GM12801 (cell line): ENCODE measurements at regions not wholly inside any gene's neighbourhood (a gene's known extent, or its start where the extent isn't known, plus 50 kb on each side); places are given as distances from the start of the nearest gene placed in this dataset.

Experiments used
- CTCF ChIP-seq: IDR thresholded peaks from one replicate; pipeline ENCODE4 v1.5.1; 2011; ENCODE audit warnings: control low read depth; ENCODE audit not compliant: insufficient read length; ENCODE audit errors: extremely low read depth

- TF ChIP-seq CTCF, result no peak
Measured at GRCh38 chr6:18603361-18603760, 216.2 kb downstream of the RNF144B start.

- no peak for TF ChIP-seq CTCF
Measured at GRCh38 chr6:18605841-18606240, 218.7 kb downstream of the RNF144B start.

DNA sequence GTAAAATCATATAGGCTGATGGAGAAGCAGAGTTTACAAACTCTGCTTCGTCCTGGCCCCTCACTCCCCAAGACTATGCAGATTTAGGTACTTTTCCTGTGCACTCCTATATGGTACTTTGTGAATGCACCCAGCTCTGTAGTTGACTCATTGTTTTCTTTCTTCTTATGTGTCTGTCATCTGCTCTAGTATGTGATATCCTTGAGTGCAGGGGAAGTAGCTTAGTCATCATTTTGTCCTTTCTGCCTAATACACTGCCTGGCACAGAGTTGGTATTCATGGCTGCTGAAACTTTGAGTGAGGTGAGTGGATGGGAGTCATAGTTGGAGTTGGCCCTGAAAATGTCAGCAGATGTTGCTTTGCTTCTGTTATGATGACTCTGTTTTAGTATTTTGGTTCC, 222.6 kb downstream of the RNF144B start:
- no peak for TF ChIP-seq CTCF

- no peak for TF ChIP-seq CTCF
Measured at GRCh38 chr6:18613319-18613925, 226.3 kb downstream of the RNF144B start.

DNA sequence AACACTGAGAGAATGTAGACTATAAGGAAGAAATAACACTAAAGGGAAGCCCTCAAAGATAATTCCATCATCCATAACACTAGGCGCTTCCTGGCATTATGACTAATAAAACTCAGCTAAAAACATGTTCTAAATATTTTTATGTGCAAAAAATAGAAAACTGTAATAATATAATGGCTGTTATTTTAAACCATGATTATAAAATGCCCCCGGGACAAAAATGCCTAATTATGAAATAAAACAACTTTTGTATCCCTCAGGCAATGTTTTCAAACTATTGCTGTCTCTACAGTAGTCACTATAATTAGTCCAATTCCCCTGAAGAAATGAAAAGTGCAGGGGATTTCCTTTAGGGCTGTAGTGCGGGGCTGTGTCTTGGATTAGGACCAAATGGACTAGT, 242.4 kb downstream of the RNF144B start:
- no peak for TF ChIP-seq CTCF

GRCh38 chr6:18632670-18633410, 245.7 kb downstream of the RNF144B start:
- TF ChIP-seq CTCF, result no peak

DNA sequence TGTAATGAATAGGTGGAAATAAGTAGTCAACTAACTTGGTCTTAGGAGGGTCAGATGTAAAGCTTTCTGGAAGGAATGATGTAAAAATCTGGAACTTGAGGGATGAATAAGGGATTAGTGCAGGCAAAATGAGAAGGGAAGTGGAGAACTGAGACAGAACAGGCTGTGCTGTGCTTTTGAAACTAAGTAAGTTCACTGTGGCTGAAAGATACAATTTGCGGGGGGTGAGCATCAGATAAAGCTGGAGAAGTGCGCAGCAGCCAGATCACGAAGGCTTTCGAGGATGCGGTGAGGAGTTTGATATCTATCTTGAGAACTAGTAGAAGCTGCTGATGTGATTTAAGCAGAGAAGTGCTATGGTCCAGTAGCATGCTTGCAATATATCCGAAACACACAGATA, 247.8 kb downstream of the RNF144B start:
- TF ChIP-seq CTCF, result no peak
